H9 (cell line): ENCODE measurements at regions not wholly inside any gene's neighbourhood (a gene's known extent, or its start where the extent isn't known, plus 50 kb on each side); places are given as distances from the start of the nearest gene placed in this dataset.

ENCODE experiments used
- DNase-seq: peaks from one replicate; pipeline ENCODE4 v3.0.0-alpha.2; 2017
- H2AFZ ChIP-seq: one replicate; pipeline ENCODE4 v1.6.1; 2013; ENCODE audit warnings: mild to moderate bottlenecking, low read length, control low read depth, moderate library complexity
- H2AK5ac ChIP-seq: 2 replicates; pipeline ENCODE4 v1.6.1; 2013; ENCODE audit warnings: low read length, control low read depth, mixed read lengths; ENCODE audit not compliant: insufficient read length
- H2BK120ac ChIP-seq: one replicate; pipeline ENCODE4 v1.6.1; 2013; ENCODE audit warnings: low read depth, mild to moderate bottlenecking, low read length, control low read depth, inconsistent platforms; ENCODE audit not compliant: poor library complexity, severe bottlenecking
- H2BK12ac ChIP-seq: 2 replicates; pipeline ENCODE4 v1.6.1; 2013; ENCODE audit warnings: low read length, control low read depth, mixed read lengths, low read depth; ENCODE audit not compliant: insufficient read length
- H2BK15ac ChIP-seq: 2 replicates; pipeline ENCODE4 v1.6.1; 2013; ENCODE audit warnings: low read depth, low read length, control low read depth
- H2BK20ac ChIP-seq: one replicate; pipeline ENCODE4 v1.6.1; 2013; ENCODE audit warnings: low read depth, mild to moderate bottlenecking, low read length, control low read depth, inconsistent platforms; ENCODE audit not compliant: poor library complexity, severe bottlenecking
- H2BK5ac ChIP-seq: 2 replicates; pipeline ENCODE4 v1.6.1; 2013; ENCODE audit warnings: low read length, control low read depth, mixed read lengths; ENCODE audit not compliant: insufficient read length
- H3K14ac ChIP-seq: 2 replicates; pipeline ENCODE4 v1.6.1; 2013; ENCODE audit warnings: low read length, control low read depth; ENCODE audit not compliant: insufficient read depth
- H3K18ac ChIP-seq: 2 replicates; pipeline ENCODE4 v1.6.1; 2013; ENCODE audit warnings: low read depth, mild to moderate bottlenecking, mixed read lengths, low read length, control low read depth; ENCODE audit not compliant: insufficient read length
- H3K23ac ChIP-seq: 2 replicates; pipeline ENCODE4 v1.6.1; 2013; ENCODE audit warnings: low read length, control low read depth, mixed read lengths, low read depth; ENCODE audit not compliant: insufficient read length
- H3K23me2 ChIP-seq: 2 replicates; pipeline ENCODE4 v1.6.1; 2013; ENCODE audit warnings: low read depth, mild to moderate bottlenecking, mixed read lengths, low read length, control low read depth; ENCODE audit not compliant: insufficient read length, poor library complexity, severe bottlenecking
- H3K27ac ChIP-seq: 2 replicates; pipeline ENCODE4 v1.5.1; 2013; ENCODE audit warnings: low read length, control low read depth, mixed read lengths, low read depth; ENCODE audit not compliant: insufficient read length
- H3K27me3 ChIP-seq: 2 replicates; pipeline ENCODE4 v1.6.1; 2013; ENCODE audit warnings: low read length, control low read depth, inconsistent platforms; ENCODE audit not compliant: insufficient read depth
- H3K4ac ChIP-seq: 2 replicates; pipeline ENCODE4 v1.6.1; 2013; ENCODE audit warnings: low read depth, mild to moderate bottlenecking, control low read depth, inconsistent platforms, low read length, moderate library complexity
- H3K4me1 ChIP-seq: 2 replicates; pipeline ENCODE4 v1.6.1; 2013; ENCODE audit warnings: low read length, control low read depth, inconsistent platforms; ENCODE audit not compliant: insufficient read depth
- H3K4me2 ChIP-seq: 2 replicates; pipeline ENCODE4 v1.6.1; 2013; ENCODE audit warnings: low read length, control low read depth, mixed read lengths; ENCODE audit not compliant: insufficient read length, insufficient read depth
- H3K56ac ChIP-seq: 2 replicates; pipeline ENCODE4 v1.6.1; 2013; ENCODE audit warnings: low read depth, mild to moderate bottlenecking, mixed read lengths, low read length, control low read depth; ENCODE audit not compliant: insufficient read length
- H3K79me1 ChIP-seq: 2 replicates; pipeline ENCODE4 v1.6.1; 2013; ENCODE audit warnings: low read depth, mild to moderate bottlenecking, moderate library complexity, low read length, control low read depth, inconsistent platforms; ENCODE audit not compliant: insufficient read depth, poor library complexity, severe bottlenecking
- H3K79me2 ChIP-seq: 2 replicates; pipeline ENCODE4 v1.6.1; 2013; ENCODE audit warnings: low read length, control low read depth, inconsistent platforms; ENCODE audit not compliant: insufficient read depth
- H3K9ac ChIP-seq: 2 replicates; pipeline ENCODE4 v1.6.1; 2013; ENCODE audit warnings: low read length, control low read depth, mixed read lengths; ENCODE audit not compliant: insufficient read length; ENCODE audit errors: extremely low read depth
- H3K9me3 ChIP-seq: one replicate; pipeline ENCODE4 v1.6.1; 2013; ENCODE audit warnings: low read depth, low read length, inconsistent platforms; ENCODE audit not compliant: control insufficient read depth
- H3T11ph ChIP-seq: one replicate; pipeline ENCODE4 v1.6.1; 2013; ENCODE audit warnings: mild to moderate bottlenecking, low read length, control low read depth, inconsistent platforms
- H4K20me1 ChIP-seq: one replicate; pipeline ENCODE4 v1.6.1; 2013; ENCODE audit not compliant: control insufficient read depth, insufficient read length, insufficient read depth
- H4K5ac ChIP-seq: 2 replicates; pipeline ENCODE4 v1.6.1; 2013; ENCODE audit warnings: low read depth, mild to moderate bottlenecking, mixed read lengths, low read length, control low read depth; ENCODE audit not compliant: insufficient read length
- H4K8ac ChIP-seq: replicated peaks from 2 replicates; pipeline ENCODE4 v1.6.1; 2013; ENCODE audit warnings: low read length, control low read depth, mixed read lengths, low read depth; ENCODE audit not compliant: insufficient read length
- H4K91ac ChIP-seq: 2 replicates; pipeline ENCODE4 v1.6.1; 2013; ENCODE audit warnings: low read depth, mild to moderate bottlenecking, moderate library complexity, mixed read lengths, low read length, control low read depth; ENCODE audit not compliant: insufficient read length
- H3K27ac Mint-ChIP-seq, 3 experiments: 2 replicates in 2 of 3; 3 replicates in 1 of 3; pipeline ENCODE4 v1.8.0; 2020 to 2021; ENCODE audit warnings: mixed read lengths in 3 of 3, mild to moderate bottlenecking in 1 of 3, moderate library complexity in 1 of 3
- H3K27me3 Mint-ChIP-seq: 2 replicates; pipeline ENCODE4 v1.8.0; 2021; ENCODE audit warnings: low read depth, mild to moderate bottlenecking, moderate library complexity, mixed read lengths
- H3K36me3 Mint-ChIP-seq, 3 experiments: 2 replicates in 2 of 3; 3 replicates in 1 of 3; pipeline ENCODE4 v1.8.0; 2020 to 2021; ENCODE audit warnings: low read depth in 3 of 3, mixed read lengths in 3 of 3; ENCODE audit not compliant: insufficient read depth in 1 of 3
- H3K4me1 Mint-ChIP-seq, 2 experiments: 2 replicates each; pipeline ENCODE4 v1.8.0; 2020; ENCODE audit warnings: mixed read lengths in 2 of 2
- H3K4me3 Mint-ChIP-seq, 2 experiments: 2 replicates in 1 of 2; 3 replicates in 1 of 2; pipeline ENCODE4 v1.8.0; 2020 to 2021; ENCODE audit warnings: mild to moderate bottlenecking in 2 of 2, mixed read lengths in 2 of 2, moderate library complexity in 1 of 2
- H3K9me3 Mint-ChIP-seq, 2 experiments: 2 replicates in 1 of 2; 3 replicates in 1 of 2; pipeline ENCODE4 v1.8.0; 2020; ENCODE audit warnings: mild to moderate bottlenecking in 2 of 2, mixed read lengths in 2 of 2, moderate library complexity in 1 of 2
- WGBS: extraction: QIAGEN DNeasy Blood & Tissue Kit; methylation state at CpG from one replicate; pipeline ENCODE4 v1.1.7; 2013; ENCODE audit warnings: missing lambda C conversion rate, low lambda C conversion rate, mixed read lengths; ENCODE audit not compliant: insufficient read length; ENCODE audit errors: extremely low coverage; 5-methylcytosine and 5-hydroxymethylcytosine counted together
- TF ChIP-seq, protein P1 (sequence below): fragments of 200-600 bp; sonication (generic); conservative IDR thresholded peaks from 3 replicates; pipeline ENCODE4 v1.8.0; 2021; ENCODE audit warnings: antibody characterized with exemption, mild to moderate bottlenecking

DNA sequence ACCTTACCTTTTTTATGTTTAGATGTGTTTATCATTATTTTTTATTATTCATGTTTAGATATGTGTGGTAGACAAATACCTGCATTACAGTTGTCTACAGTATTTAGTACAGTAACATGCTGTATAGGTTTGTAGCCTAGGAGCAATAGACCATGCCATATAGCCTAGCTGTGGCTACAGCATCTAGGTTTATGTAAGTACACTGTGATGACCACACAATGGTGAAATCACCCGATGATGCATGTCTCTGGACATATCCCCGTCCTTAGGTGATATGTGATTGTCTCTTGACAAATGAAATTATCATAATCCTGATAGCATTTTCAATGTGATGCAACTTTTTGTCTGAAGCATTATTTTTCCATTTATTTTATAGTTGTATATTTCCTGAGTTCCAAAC, 121.2 kb downstream of the DISP1 start:
- Mint-ChIP-seq H3K27me3 (no peaks in the 10 kb centered on the region), H3K4me1 (peaks cover 4 to 18% of the 10 kb centered on the region in 2 experiments), H3K9me3 (no peaks in the 10 kb centered on the region), H3K36me3 (peaks cover 0 to 1% (median 0%) of the 10 kb centered on the region in 3 experiments; a peak in 1 of 7 replicates), H3K4me3 (no peak overlapping the region), H3K27ac (no peak overlapping the region)
- Histone ChIP-seq H2BK12ac (no peak overlapping the region), H2BK15ac (no peak overlapping the region), H3K27ac (no peak overlapping the region), H3K4me1 (no peaks in the 10 kb centered on the region), H2BK5ac (no peak overlapping the region), H3K9ac (no peak overlapping the region), H3K14ac (no peak overlapping the region), H3K23ac (no peak overlapping the region), H3K18ac (no peak overlapping the region), H4K20me1 (no peaks in the 10 kb centered on the region), H3K4ac (no peak overlapping the region), H3K27me3 (no peaks in the 10 kb centered on the region), H3T11ph (no peak overlapping the region), H4K5ac (no peak overlapping the region), H2BK20ac (no peak overlapping the region), H2AFZ (no peak overlapping the region), H3K23me2 (no peaks in the 10 kb centered on the region), H2BK120ac (no peak overlapping the region), H4K8ac (no peak overlapping the region), H3K9me3 (no peaks in the 10 kb centered on the region), H3K79me2 (no peaks in the 10 kb centered on the region), H3K4me2 (no peak overlapping the region), H2AK5ac (no peak overlapping the region), H4K91ac (no peak overlapping the region), H3K56ac (no peak overlapping the region), H3K79me1 (no peaks in the 10 kb centered on the region)
- no CpG with 5 or more reads among the region's 2 CpGs for WGBS
- TF ChIP-seq, protein P1, sequence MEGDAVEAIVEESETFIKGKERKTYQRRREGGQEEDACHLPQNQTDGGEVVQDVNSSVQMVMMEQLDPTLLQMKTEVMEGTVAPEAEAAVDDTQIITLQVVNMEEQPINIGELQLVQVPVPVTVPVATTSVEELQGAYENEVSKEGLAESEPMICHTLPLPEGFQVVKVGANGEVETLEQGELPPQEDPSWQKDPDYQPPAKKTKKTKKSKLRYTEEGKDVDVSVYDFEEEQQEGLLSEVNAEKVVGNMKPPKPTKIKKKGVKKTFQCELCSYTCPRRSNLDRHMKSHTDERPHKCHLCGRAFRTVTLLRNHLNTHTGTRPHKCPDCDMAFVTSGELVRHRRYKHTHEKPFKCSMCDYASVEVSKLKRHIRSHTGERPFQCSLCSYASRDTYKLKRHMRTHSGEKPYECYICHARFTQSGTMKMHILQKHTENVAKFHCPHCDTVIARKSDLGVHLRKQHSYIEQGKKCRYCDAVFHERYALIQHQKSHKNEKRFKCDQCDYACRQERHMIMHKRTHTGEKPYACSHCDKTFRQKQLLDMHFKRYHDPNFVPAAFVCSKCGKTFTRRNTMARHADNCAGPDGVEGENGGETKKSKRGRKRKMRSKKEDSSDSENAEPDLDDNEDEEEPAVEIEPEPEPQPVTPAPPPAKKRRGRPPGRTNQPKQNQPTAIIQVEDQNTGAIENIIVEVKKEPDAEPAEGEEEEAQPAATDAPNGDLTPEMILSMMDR = no peak
- no peak for DNase-seq
